Retinal pigment epithelial cell (primary cell): ENCODE measurements at regions not wholly inside any gene's neighbourhood (a gene's known extent, or its start where the extent isn't known, plus 50 kb on each side); places are given as distances from the start of the nearest gene placed in this dataset.

Experiments
- DNase-seq: peaks from one replicate; pipeline ENCODE4 v3.0.0-alpha.2; 2010; ENCODE audit warnings: low read depth
- H3K4me3 ChIP-seq: 2 replicates; pipeline ENCODE4 v1.5.1; 2011; ENCODE audit warnings: mild to moderate bottlenecking, low read length, control low read depth, moderate library complexity
- CTCF ChIP-seq: conservative IDR thresholded peaks from 2 replicates; pipeline ENCODE4 v1.5.1; 2011; ENCODE audit warnings: low read depth, low read length, control low read depth, inconsistent platforms

GRCh38 chr7:155373359-155374273 is 75.9 kb downstream of the INSIG1 start:
- DNase-seq, result no peak
- H3K4me3 ChIP-seq, result no peak overlapping the region
- TF ChIP-seq CTCF, result no peak

DNA sequence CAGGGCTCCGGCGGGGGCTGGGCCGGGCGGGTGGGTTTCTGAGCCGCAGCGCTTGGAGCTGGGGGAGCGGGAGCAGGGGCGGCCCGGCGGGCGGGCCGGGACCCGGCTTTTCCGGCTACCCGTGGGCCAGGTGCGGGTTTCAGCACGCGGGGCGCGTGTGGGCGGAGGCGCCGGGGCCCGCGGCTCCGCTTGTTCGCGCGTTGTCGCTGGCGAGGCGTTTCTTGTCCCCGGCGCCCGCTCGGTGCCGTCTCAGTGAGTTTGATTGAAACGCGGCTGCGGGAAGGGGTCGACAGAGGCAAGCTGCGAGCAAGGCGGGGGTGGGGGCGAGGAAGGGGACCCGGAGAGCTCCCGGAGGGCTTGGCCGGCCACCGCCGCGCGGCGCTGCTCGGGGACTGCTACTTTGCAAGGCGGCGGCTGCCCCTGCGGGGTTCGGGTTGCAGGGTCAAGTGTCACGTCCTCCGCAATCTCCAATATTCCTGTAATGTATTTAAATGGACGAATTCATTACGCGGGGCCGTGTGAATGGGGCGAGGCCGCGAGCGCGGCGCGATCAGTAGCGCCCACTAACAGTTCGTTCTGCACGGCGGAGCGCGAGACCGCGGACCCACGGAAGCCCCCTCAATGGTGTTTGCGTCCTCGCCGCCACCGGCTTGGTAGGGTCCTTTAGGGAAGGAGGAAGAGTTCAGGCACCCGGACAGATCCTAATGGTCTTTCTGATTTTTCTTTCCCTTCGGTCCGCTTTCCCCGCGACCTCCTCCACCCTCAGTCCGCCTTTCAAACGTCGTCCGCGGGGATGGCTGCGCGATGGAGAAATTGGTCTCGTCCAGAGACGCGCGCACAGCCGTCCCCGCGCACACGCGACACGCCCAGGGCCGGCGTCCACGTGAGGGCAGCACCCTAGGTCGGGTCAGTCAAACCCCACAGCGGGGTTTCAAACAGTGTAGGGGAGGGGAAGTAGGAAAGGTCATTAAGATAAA is 76.9 kb downstream of the INSIG1 start:
- no peak overlapping the region for H3K4me3 ChIP-seq
- DNase-seq, result no peak

GRCh38 chr7:155375337-155376277 is 77.9 kb downstream of the INSIG1 start:
- no peak for DNase-seq
- H3K4me3 ChIP-seq, result no peak overlapping the region
- no peak for TF ChIP-seq CTCF

More for the DNA sequence above, 76.9 kb downstream of the INSIG1 start:
- no peak for TF ChIP-seq CTCF

DNA sequence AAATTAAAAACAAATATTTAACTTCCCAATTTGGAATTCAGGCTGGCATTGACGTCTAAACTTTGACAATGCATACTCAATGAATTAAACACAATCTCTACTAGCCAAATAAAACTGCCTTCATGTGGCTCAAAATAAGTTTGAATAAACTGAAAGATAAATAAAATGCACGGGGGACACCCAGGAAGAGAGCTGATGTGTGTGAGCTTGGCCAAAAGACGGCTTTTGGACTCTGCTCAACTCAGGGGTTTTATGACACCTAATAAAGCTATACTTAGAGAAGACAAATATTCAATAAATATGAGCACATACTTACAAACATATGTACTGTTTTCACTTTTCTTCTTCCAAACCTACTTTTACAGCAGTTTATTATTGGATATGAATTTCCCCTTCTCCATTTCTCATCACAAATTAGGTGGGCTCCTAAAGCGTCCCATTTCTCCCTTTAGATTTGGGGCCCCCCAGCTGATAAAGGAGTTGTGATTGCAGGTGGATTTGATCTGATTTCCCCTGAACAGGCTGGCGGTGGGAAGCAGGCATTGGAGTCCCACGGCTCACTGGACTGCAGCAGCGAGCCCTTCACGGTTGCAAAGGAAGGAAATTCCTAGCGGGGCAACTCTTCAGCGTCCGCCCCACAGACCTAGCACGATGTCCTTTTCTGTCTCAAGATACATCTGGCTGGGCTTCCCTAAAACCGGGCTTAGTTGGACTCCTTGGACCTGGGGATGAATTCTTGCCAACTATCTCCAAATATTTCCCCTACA is 79.6 kb downstream of the INSIG1 start:
- H3K4me3 ChIP-seq, result no peak overlapping the region
- TF ChIP-seq CTCF, result no peak
- DNase-seq, result no peak

- H3K4me3 ChIP-seq, result no peak overlapping the region
- DNase-seq, result no peak
- TF ChIP-seq CTCF, result no peak
Observed at GRCh38 chr7:155377838-155378579, 79.9 kb upstream of the EN2 start.
